GM23338 (cell line): ENCODE measurements at regions not wholly inside any gene's neighbourhood (a gene's known extent, or its start where the extent isn't known, plus 50 kb on each side); places are given as distances from the start of the nearest gene placed in this dataset.

ENCODE experiments used
- ATAC-seq: fragments of 200-7000 bp; cut with Tn5 transposase; 3 replicates; pipeline ENCODE4 v1.9.1; 2020
- DNase-seq: peaks from one replicate; pipeline ENCODE4 v3.0.0-alpha.2; 2015; ENCODE audit warnings: low spot score
- H2AFZ ChIP-seq: fragments of 200-600 bp; sonication (generic); 2 replicates; pipeline ENCODE4 v1.8.0; 2016; ENCODE audit warnings: antibody characterized with exemption, mild to moderate bottlenecking, moderate library complexity
- H3F3A ChIP-seq: fragments of 200-600 bp; sonication (generic); replicated peaks from 2 replicates; pipeline ENCODE4 v1.8.0; 2017; ENCODE audit warnings: antibody characterized with exemption, mixed run types, low read depth
- H3K27ac ChIP-seq: fragments of 200-600 bp; sonication (generic); 2 replicates; pipeline ENCODE4 v1.6.1; 2016; ENCODE audit warnings: low read depth
- H3K27me3 ChIP-seq: fragments of 200-600 bp; sonication (generic); 2 replicates; pipeline ENCODE4 v1.8.0; 2016; ENCODE audit warnings: mild to moderate bottlenecking, mixed run types, moderate library complexity; ENCODE audit not compliant: insufficient read depth
- H3K36me3 ChIP-seq: fragments of 200-600 bp; sonication (generic); 2 replicates; pipeline ENCODE4 v1.8.0; 2016; ENCODE audit warnings: mild to moderate bottlenecking; ENCODE audit not compliant: insufficient read depth
- H3K4me1 ChIP-seq: fragments of 200-600 bp; sonication (generic); 2 replicates; pipeline ENCODE4 v1.8.0; 2016; ENCODE audit warnings: mild to moderate bottlenecking, moderate library complexity; ENCODE audit not compliant: insufficient read depth
- H3K4me2 ChIP-seq: fragments of 200-600 bp; sonication (generic); 2 replicates; pipeline ENCODE4 v1.7.1; 2017; ENCODE audit warnings: mixed run types
- H3K4me3 ChIP-seq: fragments of 200-600 bp; sonication (generic); 2 replicates; pipeline ENCODE4 v1.6.1; 2016; ENCODE audit warnings: mixed run types
- H3K79me2 ChIP-seq: fragments of 200-600 bp; sonication (generic); replicated peaks from 2 replicates; pipeline ENCODE4 v1.8.0; 2017; ENCODE audit warnings: mild to moderate bottlenecking; ENCODE audit not compliant: insufficient read depth
- H3K9me2 ChIP-seq: fragments of 200-600 bp; sonication (generic); 2 replicates; pipeline ENCODE4 v1.8.0; 2017; ENCODE audit not compliant: insufficient read depth
- H4K20me1 ChIP-seq: fragments of 200-600 bp; sonication (generic); replicated peaks from 2 replicates; pipeline ENCODE4 v1.8.0; 2017; ENCODE audit warnings: mild to moderate bottlenecking; ENCODE audit not compliant: insufficient read depth
- H3K27ac Mint-ChIP-seq: 2 replicates; pipeline ENCODE4 v1.8.0; 2020; ENCODE audit warnings: inconsistent platforms, mild to moderate bottlenecking, moderate library complexity, mixed read lengths
- H3K27me3 Mint-ChIP-seq: 3 replicates; pipeline ENCODE4 v1.8.0; 2022; ENCODE audit warnings: low read depth, mild to moderate bottlenecking, moderate library complexity, mixed read lengths, inconsistent platforms; ENCODE audit not compliant: insufficient read depth, poor library complexity
- H3K36me3 Mint-ChIP-seq: 3 replicates; pipeline ENCODE4 v1.8.0; 2021; ENCODE audit warnings: low read depth, mild to moderate bottlenecking, inconsistent platforms, moderate library complexity, mixed read lengths
- H3K4me1 Mint-ChIP-seq: 3 replicates; pipeline ENCODE4 v1.8.0; 2020; ENCODE audit warnings: mild to moderate bottlenecking, inconsistent platforms, mixed read lengths
- H3K4me3 Mint-ChIP-seq: 3 replicates; pipeline ENCODE4 v1.8.0; 2021; ENCODE audit warnings: moderate library complexity, mild to moderate bottlenecking, inconsistent platforms, mixed read lengths
- H3K9me3 Mint-ChIP-seq: 3 replicates; pipeline ENCODE4 v1.8.0; 2020; ENCODE audit warnings: moderate library complexity, mild to moderate bottlenecking, inconsistent platforms, mixed read lengths
- EZH2phosphoT487 ChIP-seq: fragments of 200-600 bp; sonication (generic); IDR thresholded peaks from one replicate; pipeline ENCODE4 v1.8.1; 2018; ENCODE audit warnings: antibody characterized with exemption; ENCODE audit not compliant: unreplicated experiment
- JUNB ChIP-seq: IDR thresholded peaks from one replicate; pipeline ENCODE4 v1.6.1; 2016; ENCODE audit warnings: antibody characterized with exemption; ENCODE audit not compliant: unreplicated experiment
- POLR2AphosphoS5 ChIP-seq: IDR thresholded peaks from 2 replicates; pipeline ENCODE4 v1.6.1; 2016; ENCODE audit warnings: antibody characterized with exemption, low read depth
- STAT1 ChIP-seq: IDR thresholded peaks from one replicate; pipeline ENCODE4 v1.6.1; 2016; ENCODE audit warnings: antibody characterized with exemption; ENCODE audit not compliant: unreplicated experiment
- ZNF114 ChIP-seq: fragments of 250-450 bp; sonication (Bioruptor Pico); IDR thresholded peaks from 2 replicates; pipeline ENCODE4 v1.5.0; 2020; ENCODE audit warnings: mild to moderate bottlenecking, moderate library complexity
- TF ChIP-seq, protein P1 (sequence below): fragments of 250-450 bp; sonication (Bioruptor Pico); IDR thresholded peaks from 2 replicates; pipeline ENCODE4 v1.5.0; 2020; ENCODE audit warnings: mild to moderate bottlenecking, moderate library complexity

DNA sequence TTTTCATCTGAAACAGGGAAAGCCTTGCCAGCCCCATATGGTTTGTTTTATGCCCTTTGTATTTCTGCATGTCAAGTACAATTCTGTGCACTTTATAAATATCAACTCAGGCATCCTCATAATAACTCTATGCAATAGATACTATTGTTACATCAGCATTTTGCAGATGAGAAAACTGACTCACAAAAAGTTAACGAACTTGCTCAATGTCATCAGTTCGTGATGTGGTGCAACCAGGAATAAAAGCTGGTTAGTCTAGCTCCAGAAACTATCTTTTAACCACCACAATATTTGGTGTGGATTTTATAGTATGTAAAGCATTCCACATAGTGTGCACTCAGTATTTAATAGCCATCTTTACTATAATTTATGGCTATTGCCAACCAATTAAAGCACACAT lies 134.9 kb downstream of the MRPS30 start (continued):
- TF ChIP-seq, protein P1, sequence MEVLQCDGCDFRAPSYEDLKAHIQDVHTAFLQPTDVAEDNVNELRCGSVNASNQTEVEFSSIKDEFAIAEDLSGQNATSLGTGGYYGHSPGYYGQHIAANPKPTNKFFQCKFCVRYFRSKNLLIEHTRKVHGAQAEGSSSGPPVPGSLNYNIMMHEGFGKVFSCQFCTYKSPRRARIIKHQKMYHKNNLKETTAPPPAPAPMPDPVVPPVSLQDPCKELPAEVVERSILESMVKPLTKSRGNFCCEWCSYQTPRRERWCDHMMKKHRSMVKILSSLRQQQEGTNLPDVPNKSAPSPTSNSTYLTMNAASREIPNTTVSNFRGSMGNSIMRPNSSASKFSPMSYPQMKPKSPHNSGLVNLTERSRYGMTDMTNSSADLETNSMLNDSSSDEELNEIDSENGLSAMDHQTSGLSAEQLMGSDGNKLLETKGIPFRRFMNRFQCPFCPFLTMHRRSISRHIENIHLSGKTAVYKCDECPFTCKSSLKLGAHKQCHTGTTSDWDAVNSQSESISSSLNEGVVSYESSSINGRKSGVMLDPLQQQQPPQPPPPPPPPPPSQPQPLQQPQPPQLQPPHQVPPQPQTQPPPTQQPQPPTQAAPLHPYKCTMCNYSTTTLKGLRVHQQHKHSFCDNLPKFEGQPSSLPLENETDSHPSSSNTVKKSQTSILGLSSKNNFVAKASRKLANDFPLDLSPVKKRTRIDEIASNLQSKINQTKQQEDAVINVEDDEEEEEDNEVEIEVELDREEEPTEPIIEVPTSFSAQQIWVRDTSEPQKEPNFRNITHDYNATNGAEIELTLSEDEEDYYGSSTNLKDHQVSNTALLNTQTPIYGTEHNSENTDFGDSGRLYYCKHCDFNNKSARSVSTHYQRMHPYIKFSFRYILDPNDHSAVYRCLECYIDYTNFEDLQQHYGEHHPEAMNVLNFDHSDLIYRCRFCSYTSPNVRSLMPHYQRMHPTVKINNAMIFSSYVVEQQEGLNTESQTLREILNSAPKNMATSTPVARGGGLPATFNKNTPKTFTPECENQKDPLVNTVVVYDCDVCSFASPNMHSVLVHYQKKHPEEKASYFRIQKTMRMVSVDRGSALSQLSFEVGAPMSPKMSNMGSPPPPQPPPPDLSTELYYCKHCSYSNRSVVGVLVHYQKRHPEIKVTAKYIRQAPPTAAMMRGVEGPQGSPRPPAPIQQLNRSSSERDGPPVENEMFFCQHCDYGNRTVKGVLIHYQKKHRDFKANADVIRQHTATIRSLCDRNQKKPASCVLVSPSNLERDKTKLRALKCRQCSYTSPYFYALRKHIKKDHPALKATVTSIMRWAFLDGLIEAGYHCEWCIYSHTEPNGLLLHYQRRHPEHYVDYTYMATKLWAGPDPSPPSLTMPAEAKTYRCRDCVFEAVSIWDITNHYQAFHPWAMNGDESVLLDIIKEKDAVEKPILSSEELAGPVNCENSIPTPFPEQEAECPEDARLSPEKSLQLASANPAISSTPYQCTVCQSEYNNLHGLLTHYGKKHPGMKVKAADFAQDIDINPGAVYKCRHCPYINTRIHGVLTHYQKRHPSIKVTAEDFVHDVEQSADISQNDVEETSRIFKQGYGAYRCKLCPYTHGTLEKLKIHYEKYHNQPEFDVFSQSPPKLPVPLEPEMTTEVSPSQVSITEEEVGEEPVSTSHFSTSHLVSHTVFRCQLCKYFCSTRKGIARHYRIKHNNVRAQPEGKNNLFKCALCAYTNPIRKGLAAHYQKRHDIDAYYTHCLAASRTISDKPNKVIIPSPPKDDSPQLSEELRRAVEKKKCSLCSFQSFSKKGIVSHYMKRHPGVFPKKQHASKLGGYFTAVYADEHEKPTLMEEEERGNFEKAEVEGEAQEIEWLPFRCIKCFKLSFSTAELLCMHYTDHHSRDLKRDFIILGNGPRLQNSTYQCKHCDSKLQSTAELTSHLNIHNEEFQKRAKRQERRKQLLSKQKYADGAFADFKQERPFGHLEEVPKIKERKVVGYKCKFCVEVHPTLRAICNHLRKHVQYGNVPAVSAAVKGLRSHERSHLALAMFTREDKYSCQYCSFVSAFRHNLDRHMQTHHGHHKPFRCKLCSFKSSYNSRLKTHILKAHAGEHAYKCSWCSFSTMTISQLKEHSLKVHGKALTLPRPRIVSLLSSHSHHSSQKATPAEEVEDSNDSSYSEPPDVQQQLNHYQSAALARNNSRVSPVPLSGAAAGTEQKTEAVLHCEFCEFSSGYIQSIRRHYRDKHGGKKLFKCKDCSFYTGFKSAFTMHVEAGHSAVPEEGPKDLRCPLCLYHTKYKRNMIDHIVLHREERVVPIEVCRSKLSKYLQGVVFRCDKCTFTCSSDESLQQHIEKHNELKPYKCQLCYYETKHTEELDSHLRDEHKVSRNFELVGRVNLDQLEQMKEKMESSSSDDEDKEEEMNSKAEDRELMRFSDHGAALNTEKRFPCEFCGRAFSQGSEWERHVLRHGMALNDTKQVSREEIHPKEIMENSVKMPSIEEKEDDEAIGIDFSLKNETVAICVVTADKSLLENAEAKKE (CRISPR knock-in tag): no peak
- no peak for TF ChIP-seq EZH2phosphoT487

DNA sequence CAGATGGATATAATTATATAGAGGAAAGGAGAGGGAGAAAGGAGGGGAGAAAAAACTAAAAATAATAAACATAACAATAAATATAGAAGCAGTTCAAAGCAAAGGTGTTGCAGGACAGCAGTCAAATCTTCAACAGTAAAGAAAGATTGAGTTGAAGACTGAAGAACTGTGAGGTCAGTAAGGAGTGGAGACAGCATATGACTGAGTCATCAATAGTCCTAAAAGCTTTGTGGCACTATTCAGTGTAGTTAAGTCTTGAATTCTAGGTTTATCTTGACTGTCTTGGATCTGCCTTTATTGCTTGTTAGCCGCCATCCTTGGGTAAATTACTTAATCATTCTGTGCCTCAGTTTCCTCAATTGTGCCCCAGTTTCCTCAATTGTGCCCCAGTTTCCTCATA lies 137.0 kb downstream of the MRPS30 start:
- no peaks in the 10 kb centered on the region for H3F3A ChIP-seq
- H3K36me3 ChIP-seq: no peaks in the 10 kb centered on the region
- ATAC-seq: no peak
- no peaks in the 10 kb centered on the region; the same call in none of the 2 replicates for H3K9me2 ChIP-seq
- peaks cover 27% of the 10 kb centered on the region for H3K4me1 ChIP-seq
- no peaks in the 10 kb centered on the region for H3K27me3 ChIP-seq
- no peak overlapping the region for H2AFZ ChIP-seq
- DNase-seq: no peak
- H3K79me2 ChIP-seq: no peaks in the 10 kb centered on the region
- H3K4me2 ChIP-seq: no peak overlapping the region
- H3K4me3 Mint-ChIP-seq: no peak overlapping the region
- H4K20me1 ChIP-seq: no peaks in the 10 kb centered on the region
- peak overlapping the region; percentile 38; the same call in 1 of the 2 replicates for H3K27ac Mint-ChIP-seq
- no peak overlapping the region for H3K4me3 ChIP-seq
- no peak for TF ChIP-seq POLR2AphosphoS5
- TF ChIP-seq ZNF114 (CRISPR knock-in tag): no peak
- TF ChIP-seq, protein P1 (CRISPR knock-in tag): no peak
- no peak for TF ChIP-seq JUNB
- no peak for TF ChIP-seq STAT1
- peaks cover 35% of the 10 kb centered on the region for H3K4me1 Mint-ChIP-seq
- H3K9me3 Mint-ChIP-seq: peaks cover under 1% of the 10 kb centered on the region; the same call in 1 of the 3 replicates
- H3K36me3 Mint-ChIP-seq: peaks cover under 1% of the 10 kb centered on the region; the same call in 2 of the 3 replicates
- no peak overlapping the region for H3K27ac ChIP-seq
- peaks cover 3% of the 10 kb centered on the region for H3K27me3 Mint-ChIP-seq
